H1 (cell line): ENCODE measurements at regions not wholly inside any gene's neighbourhood (a gene's known extent, or its start where the extent isn't known, plus 50 kb on each side); places are given as distances from the start of the nearest gene placed in this dataset.

ENCODE experiments used
- BRCA1 ChIP-seq: IDR thresholded peaks from 2 replicates; pipeline ENCODE4 v1.6.1; 2012; ENCODE audit warnings: low read depth, low read length, improper control_type of control experiment
- CTCF ChIP-seq, 3 experiments: IDR thresholded peaks; 1 replicate in 2 of 3; 2 replicates in 1 of 3; pipeline versions ENCODE4 v1.5.1 to v1.6.1; 2011; ENCODE audit warnings: low read length in 3 of 3, mild to moderate bottlenecking in 3 of 3, inconsistent platforms in 2 of 3, low read depth in 1 of 3, moderate library complexity in 1 of 3; ENCODE audit not compliant: insufficient read depth in 1 of 3; ENCODE audit errors: control extremely low read depth in 1 of 3
- HDAC6 ChIP-seq: IDR thresholded peaks from one replicate; pipeline ENCODE4 v1.7.1; 2012; ENCODE audit warnings: low read depth, mild to moderate bottlenecking, inconsistent platforms, low read length, moderate library complexity
- JUND ChIP-seq: IDR thresholded peaks from 2 replicates; pipeline ENCODE4 v1.6.1; 2011; ENCODE audit warnings: mild to moderate bottlenecking, improper control_type of control experiment, low read length
- POLR2A ChIP-seq, 2 experiments: IDR thresholded peaks; 1 replicate in 1 of 2; 2 replicates in 1 of 2; pipeline ENCODE4 v1.6.1; 2011; ENCODE audit warnings: low read depth in 2 of 2, low read length in 2 of 2, mild to moderate bottlenecking in 2 of 2; ENCODE audit errors: control extremely low read depth in 1 of 2
- RBBP5 ChIP-seq: IDR thresholded peaks from 2 replicates; pipeline ENCODE4 v1.7.1; 2012; ENCODE audit warnings: low read depth, mild to moderate bottlenecking, inconsistent platforms, low read length, moderate library complexity, borderline replicate concordance
- RNF2 ChIP-seq: fragments of 200-900, 300-1000 bp; sonication (generic); IDR thresholded peaks from 2 replicates; pipeline ENCODE4 v1.7.1; 2016; ENCODE audit warnings: borderline replicate concordance, low read depth, mild to moderate bottlenecking, antibody characterized with exemption, low read length; ENCODE audit not compliant: poor library complexity, severe bottlenecking; ENCODE audit errors: missing control alignments
- YY1 ChIP-seq: IDR thresholded peaks from 2 replicates; pipeline ENCODE4 v1.6.1; 2011; ENCODE audit warnings: low read depth, mild to moderate bottlenecking, low read length

- TF ChIP-seq RNF2 (no peak), HDAC6 (no peak), BRCA1 (no peak), CTCF (IDR thresholded peaks at IDR 0.05; ENCODE audit: control extremely low read depth in 1 of 3, insufficient read depth in 1 of 3, low read depth in 1 of 3, low read length in 3 of 3) (no peak), RBBP5 (no peak), POLR2A (IDR thresholded peaks at IDR 0.05; ENCODE audit: control extremely low read depth in 1 of 2, low read depth in 2 of 2, low read length in 2 of 2) (no peak), JUND (no peak), YY1 (no peak)
These were observed 285.6 kb downstream of the ETS1 start for GRCh38 chr11:128301756-128302155.
